ENCODE measurements at regions not wholly inside any gene's neighbourhood (a gene's known extent, or its start where the extent isn't known, plus 50 kb on each side); places are given as distances from the start of the nearest gene placed in this dataset.

DNA sequence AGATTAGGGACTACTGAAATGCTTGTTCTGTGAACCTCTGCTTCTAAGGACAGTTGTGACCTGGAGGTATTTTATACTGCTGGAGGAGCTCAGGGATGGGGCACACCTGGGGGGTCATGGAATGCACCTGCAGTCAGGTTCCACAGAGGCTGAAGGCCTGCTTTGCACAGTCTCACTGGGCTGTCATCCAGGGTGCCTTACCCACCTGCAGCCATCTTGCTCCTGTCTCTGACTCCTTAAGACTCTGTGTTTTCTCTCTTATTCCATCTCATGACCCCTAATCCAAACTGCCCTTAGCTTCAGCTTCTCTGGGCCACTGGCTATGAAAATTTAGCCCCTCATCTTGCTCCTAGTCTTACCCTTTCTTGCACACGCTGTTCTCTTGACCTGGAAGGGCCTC, 127.0 kb upstream of the SNX19 start:
- no peaks in the 10 kb centered on the region for H3K9me3 ChIP-seq (ENCODE audit: control insufficient read depth in 2 of 2, low read length in 2 of 2)
- no peak overlapping the region for H3K27ac ChIP-seq (ENCODE audit: low read depth in 2 of 2, low read length in 2 of 2)
- H3K4me3 ChIP-seq (ENCODE audit: low read length in 2 of 2), result no peak overlapping the region
- no peaks in the 10 kb centered on the region for H3K27me3 ChIP-seq (ENCODE audit: control insufficient read depth in 2 of 2, insufficient read depth in 2 of 2, low read length in 2 of 2)
- H3K9ac ChIP-seq (ENCODE audit: low read depth in 1 of 2, low read length in 2 of 2), result no peak overlapping the region
- H3K36me3 ChIP-seq (ENCODE audit: control insufficient read depth in 2 of 2, insufficient read depth in 2 of 2, low read length in 2 of 2), result no peaks in the 10 kb centered on the region
- H3K4me1 ChIP-seq (ENCODE audit: control insufficient read depth in 2 of 2, insufficient read depth in 2 of 2, low read length in 2 of 2), result no peaks in the 10 kb centered on the region

DNA sequence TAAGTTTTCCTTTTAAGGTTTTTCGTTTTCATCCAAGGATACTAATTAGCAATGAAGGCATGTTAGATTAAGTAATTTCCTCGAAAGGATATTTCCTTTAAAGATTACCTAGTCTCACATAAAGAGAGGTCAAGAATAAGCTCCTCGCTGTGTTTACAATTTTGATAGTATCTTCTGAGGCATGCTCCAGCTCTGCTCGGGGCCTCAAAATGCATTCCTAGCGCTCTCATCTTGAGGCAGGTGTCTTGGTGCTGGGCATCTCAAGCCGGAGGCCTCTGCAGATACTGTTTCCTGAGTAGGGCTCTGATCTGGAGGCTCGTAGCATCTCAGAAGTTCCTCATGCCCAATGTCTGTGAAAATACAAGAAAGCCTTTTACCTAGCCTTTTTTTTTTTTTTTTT, 128.6 kb upstream of the SNX19 start:
- H3K9me3 ChIP-seq (ENCODE audit: control insufficient read depth in 2 of 2, low read length in 2 of 2), result no peaks in the 10 kb centered on the region
- no peaks in the 10 kb centered on the region for H3K27me3 ChIP-seq (ENCODE audit: control insufficient read depth in 2 of 2, insufficient read depth in 2 of 2, low read length in 2 of 2)
- H3K9ac ChIP-seq (ENCODE audit: low read depth in 1 of 2, low read length in 2 of 2), result no peak overlapping the region
- no peak overlapping the region for H3K4me3 ChIP-seq (ENCODE audit: low read length in 2 of 2)
- H3K4me1 ChIP-seq (ENCODE audit: control insufficient read depth in 2 of 2, insufficient read depth in 2 of 2, low read length in 2 of 2), result no peaks in the 10 kb centered on the region
- H3K27ac ChIP-seq (ENCODE audit: low read depth in 2 of 2, low read length in 2 of 2), result no peak overlapping the region
- no peaks in the 10 kb centered on the region for H3K36me3 ChIP-seq (ENCODE audit: control insufficient read depth in 2 of 2, insufficient read depth in 2 of 2, low read length in 2 of 2)

DNA sequence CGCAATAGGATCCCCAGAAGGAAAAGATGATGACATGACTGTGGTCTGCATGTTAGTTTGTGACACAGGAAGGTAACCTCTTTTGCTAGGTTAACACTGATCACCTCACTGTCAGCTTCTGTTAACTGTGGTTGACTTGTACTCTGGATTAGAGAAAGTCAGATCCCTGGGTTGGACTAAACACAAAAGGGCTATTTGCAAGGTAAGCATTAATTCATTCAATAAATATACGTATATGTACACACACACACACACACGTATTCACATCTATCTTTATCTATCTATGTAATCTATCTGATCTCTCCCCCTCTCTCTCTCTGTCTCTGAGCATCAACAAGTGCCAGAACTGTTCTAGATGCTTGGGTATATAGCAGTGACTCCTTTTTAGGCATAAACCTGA, 136.1 kb upstream of the SNX19 start:
- Histone ChIP-seq H3K27ac (ENCODE audit: low read depth in 2 of 2, low read length in 2 of 2) (no peak overlapping the region), H3K4me3 (ENCODE audit: low read length in 2 of 2) (no peak overlapping the region), H3K4me1 (ENCODE audit: control insufficient read depth in 2 of 2, insufficient read depth in 2 of 2, low read length in 2 of 2) (no peaks in the 10 kb centered on the region), H3K9me3 (ENCODE audit: control insufficient read depth in 2 of 2, low read length in 2 of 2) (no peaks in the 10 kb centered on the region), H3K27me3 (ENCODE audit: control insufficient read depth in 2 of 2, insufficient read depth in 2 of 2, low read length in 2 of 2) (no peaks in the 10 kb centered on the region), H3K9ac (ENCODE audit: low read depth in 1 of 2, low read length in 2 of 2) (no peak overlapping the region), H3K36me3 (ENCODE audit: control insufficient read depth in 2 of 2, insufficient read depth in 2 of 2, low read length in 2 of 2) (no peaks in the 10 kb centered on the region)

DNA sequence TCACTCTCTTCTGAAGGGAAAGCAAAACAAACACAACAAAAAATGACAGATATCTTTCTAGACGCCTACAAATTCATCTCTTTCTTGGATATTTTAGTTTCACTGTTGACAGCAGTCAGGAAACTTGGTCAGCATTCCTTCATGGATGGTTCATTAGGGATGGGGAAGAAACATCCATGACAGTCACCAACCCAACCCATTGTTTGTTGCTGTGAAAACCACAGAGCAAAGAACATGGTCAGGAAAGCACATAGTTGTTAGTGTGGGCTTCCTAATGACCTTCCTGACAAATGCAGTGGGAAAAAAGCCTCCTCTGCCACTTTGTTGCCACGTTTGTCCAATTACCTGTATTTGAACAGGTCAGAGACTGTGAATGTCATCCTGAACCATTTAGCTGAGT, 139.8 kb upstream of the SNX19 start:
- Histone ChIP-seq H3K27ac (ENCODE audit: low read depth in 2 of 2, low read length in 2 of 2) (no peak overlapping the region), H3K4me3 (ENCODE audit: low read length in 2 of 2) (no peak overlapping the region), H3K9ac (ENCODE audit: low read depth in 1 of 2, low read length in 2 of 2) (no peak overlapping the region), H3K4me1 (ENCODE audit: control insufficient read depth in 2 of 2, insufficient read depth in 2 of 2, low read length in 2 of 2) (no peaks in the 10 kb centered on the region), H3K36me3 (ENCODE audit: control insufficient read depth in 2 of 2, insufficient read depth in 2 of 2, low read length in 2 of 2) (no peaks in the 10 kb centered on the region), H3K27me3 (ENCODE audit: control insufficient read depth in 2 of 2, insufficient read depth in 2 of 2, low read length in 2 of 2) (no peaks in the 10 kb centered on the region), H3K9me3 (ENCODE audit: control insufficient read depth in 2 of 2, low read length in 2 of 2) (no peaks in the 10 kb centered on the region)

DNA sequence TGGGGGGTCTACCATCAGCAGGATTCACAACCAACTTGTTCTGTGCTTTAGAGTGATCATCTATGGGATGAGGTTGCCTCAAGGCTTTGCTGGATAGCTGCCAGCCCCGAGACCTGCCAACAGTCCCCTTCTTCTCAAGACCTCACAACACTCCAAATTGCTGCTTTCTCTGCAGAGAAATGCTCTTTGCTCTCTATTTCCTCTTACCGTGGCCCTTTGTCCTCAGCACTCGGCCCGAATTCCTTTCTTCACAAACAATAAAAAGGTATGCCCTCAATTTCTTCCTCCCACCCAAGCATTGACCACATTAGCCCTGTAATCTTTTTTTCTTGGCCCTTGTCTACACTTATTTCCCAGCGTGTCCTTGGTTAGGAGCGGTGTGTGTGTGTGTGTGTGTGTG, 147.4 kb upstream of the SNX19 start:
- no peaks in the 10 kb centered on the region for H3K9me3 ChIP-seq (ENCODE audit: control insufficient read depth in 2 of 2, low read length in 2 of 2)
- H3K9ac ChIP-seq (ENCODE audit: low read depth in 1 of 2, low read length in 2 of 2), result no peak overlapping the region
- no peaks in the 10 kb centered on the region for H3K4me1 ChIP-seq (ENCODE audit: control insufficient read depth in 2 of 2, insufficient read depth in 2 of 2, low read length in 2 of 2)
- H3K36me3 ChIP-seq (ENCODE audit: control insufficient read depth in 2 of 2, insufficient read depth in 2 of 2, low read length in 2 of 2), result no peaks in the 10 kb centered on the region
- H3K27ac ChIP-seq (ENCODE audit: low read depth in 2 of 2, low read length in 2 of 2), result no peak overlapping the region
- H3K27me3 ChIP-seq (ENCODE audit: control insufficient read depth in 2 of 2, insufficient read depth in 2 of 2, low read length in 2 of 2), result no peaks in the 10 kb centered on the region
- no peak overlapping the region for H3K4me3 ChIP-seq (ENCODE audit: low read length in 2 of 2)

DNA sequence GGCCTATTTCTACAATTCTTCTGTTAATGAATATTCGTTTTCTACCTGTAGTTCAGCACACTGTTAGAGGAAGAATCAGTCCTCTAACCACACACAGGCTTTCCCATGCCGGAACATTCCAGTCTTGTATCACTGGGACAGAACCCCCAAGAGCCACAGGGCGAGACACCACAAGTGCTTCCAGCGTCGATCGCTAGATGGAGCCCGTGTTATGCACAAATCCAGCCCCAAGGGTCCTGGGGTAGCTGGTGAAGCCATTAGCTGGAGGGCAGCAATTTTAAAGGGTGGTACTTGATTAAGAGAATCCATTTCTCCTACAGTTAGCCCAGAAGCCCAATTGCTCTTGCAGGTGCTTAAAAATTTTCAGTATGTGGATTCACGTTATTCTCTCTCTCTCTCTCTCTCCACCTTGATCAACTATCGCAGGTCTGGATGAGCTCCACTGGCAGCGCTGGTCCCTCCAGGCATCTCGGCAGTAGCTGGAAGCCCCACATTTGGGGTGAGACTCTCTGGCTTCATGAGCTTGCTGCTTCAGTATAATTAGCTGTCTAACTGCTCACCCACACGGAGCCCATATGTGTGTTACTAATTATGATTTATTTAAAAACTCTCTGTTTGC, 148.2 kb upstream of the SNX19 start:
- no peak overlapping the region for H3K27ac ChIP-seq (ENCODE audit: low read depth in 2 of 2, low read length in 2 of 2)
- no peaks in the 10 kb centered on the region for H3K27me3 ChIP-seq (ENCODE audit: control insufficient read depth in 2 of 2, insufficient read depth in 2 of 2, low read length in 2 of 2)
- no peak overlapping the region for H3K4me3 ChIP-seq (ENCODE audit: low read length in 2 of 2)
- H3K36me3 ChIP-seq (ENCODE audit: control insufficient read depth in 2 of 2, insufficient read depth in 2 of 2, low read length in 2 of 2), result no peaks in the 10 kb centered on the region
- no peaks in the 10 kb centered on the region for H3K9me3 ChIP-seq (ENCODE audit: control insufficient read depth in 2 of 2, low read length in 2 of 2)
- H3K4me1 ChIP-seq (ENCODE audit: control insufficient read depth in 2 of 2, insufficient read depth in 2 of 2, low read length in 2 of 2), result no peaks in the 10 kb centered on the region
- H3K9ac ChIP-seq (ENCODE audit: low read depth in 1 of 2, low read length in 2 of 2), result no peak overlapping the region

DNA sequence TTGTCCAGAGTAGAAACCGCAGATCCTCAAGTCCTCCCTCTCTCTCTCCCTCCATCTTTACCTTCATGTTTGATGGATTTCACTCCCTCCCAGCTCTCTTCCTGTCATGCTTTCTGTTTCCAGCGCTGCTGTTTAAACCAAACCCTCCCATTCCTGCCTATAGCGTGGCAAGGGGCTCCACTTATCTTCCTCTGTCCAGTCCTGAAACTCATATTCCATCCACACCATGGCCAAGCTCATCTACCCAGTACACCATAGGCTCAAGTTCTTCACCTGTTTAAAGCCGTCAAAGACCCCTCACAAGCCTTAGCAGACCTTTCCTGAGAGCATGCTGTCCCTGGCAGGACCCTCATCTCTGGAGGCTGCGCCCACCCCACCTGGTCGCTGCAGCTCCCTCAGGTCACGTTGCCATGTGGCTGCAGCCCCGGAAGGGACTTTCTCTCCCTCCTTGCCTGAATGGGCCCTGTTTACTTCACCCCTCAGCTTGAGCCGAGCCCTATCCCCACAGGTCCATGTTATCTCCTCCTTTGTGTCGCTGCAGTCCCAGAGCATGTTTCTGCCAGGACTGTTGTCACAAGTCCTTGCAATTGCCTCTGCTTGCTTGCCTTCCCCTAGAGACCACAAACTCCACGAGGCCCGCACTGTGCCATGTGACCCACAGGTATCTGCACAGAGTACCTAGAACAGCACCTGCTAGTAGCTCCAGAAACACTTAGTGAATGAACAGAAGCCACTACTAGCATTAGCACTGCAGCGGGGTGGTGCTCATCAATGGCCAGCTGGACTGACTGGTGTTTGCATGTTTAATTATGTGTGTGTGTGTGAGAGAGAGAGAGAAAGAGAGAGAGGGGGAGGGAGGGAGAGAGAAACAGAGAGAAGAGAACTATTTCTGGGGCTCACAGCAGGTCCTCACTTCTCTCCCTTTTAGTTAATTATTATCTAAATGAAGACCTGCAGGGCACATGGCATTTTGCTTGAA, 149.4 kb upstream of the SNX19 start:
- H3K9ac ChIP-seq (ENCODE audit: low read depth in 1 of 2, low read length in 2 of 2), result no peak overlapping the region
- H3K27me3 ChIP-seq (ENCODE audit: control insufficient read depth in 2 of 2, insufficient read depth in 2 of 2, low read length in 2 of 2), result no peaks in the 10 kb centered on the region
- no peaks in the 10 kb centered on the region for H3K36me3 ChIP-seq (ENCODE audit: control insufficient read depth in 2 of 2, insufficient read depth in 2 of 2, low read length in 2 of 2)
- no peaks in the 10 kb centered on the region for H3K4me1 ChIP-seq (ENCODE audit: control insufficient read depth in 2 of 2, insufficient read depth in 2 of 2, low read length in 2 of 2)
- no peaks in the 10 kb centered on the region for H3K9me3 ChIP-seq (ENCODE audit: control insufficient read depth in 2 of 2, low read length in 2 of 2)
- H3K4me3 ChIP-seq (ENCODE audit: low read length in 2 of 2), result no peak overlapping the region
- H3K27ac ChIP-seq (ENCODE audit: low read depth in 2 of 2, low read length in 2 of 2), result no peak overlapping the region

DNA sequence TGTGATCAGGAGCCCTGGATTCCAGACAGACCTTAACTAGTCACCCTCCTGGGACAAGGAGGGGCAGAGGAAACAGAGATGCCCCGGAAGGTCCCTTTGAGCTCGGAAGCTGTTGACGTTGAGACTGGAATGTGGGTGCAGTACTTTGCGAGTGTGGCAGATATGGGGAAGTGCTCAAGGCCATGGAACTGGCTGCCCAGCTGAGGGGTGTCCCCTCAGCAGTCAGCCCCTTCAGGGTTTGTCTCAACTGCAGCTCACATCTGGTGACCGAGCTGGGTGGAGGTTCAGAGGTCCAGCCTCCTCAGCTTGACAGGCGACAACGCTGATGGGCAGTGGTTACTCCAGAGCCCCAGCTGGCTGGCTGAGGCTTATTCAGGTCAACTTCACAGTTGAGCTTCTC, 150.3 kb upstream of the SNX19 start:
- no peaks in the 10 kb centered on the region for H3K27me3 ChIP-seq (ENCODE audit: control insufficient read depth in 2 of 2, insufficient read depth in 2 of 2, low read length in 2 of 2)
- H3K36me3 ChIP-seq (ENCODE audit: control insufficient read depth in 2 of 2, insufficient read depth in 2 of 2, low read length in 2 of 2), result no peaks in the 10 kb centered on the region
- H3K27ac ChIP-seq (ENCODE audit: low read depth in 2 of 2, low read length in 2 of 2), result no peak overlapping the region
- H3K9me3 ChIP-seq (ENCODE audit: control insufficient read depth in 2 of 2, low read length in 2 of 2), result no peaks in the 10 kb centered on the region
- H3K4me1 ChIP-seq (ENCODE audit: control insufficient read depth in 2 of 2, insufficient read depth in 2 of 2, low read length in 2 of 2), result no peaks in the 10 kb centered on the region
- no peak overlapping the region for H3K4me3 ChIP-seq (ENCODE audit: low read length in 2 of 2)
- no peak overlapping the region for H3K9ac ChIP-seq (ENCODE audit: low read depth in 1 of 2, low read length in 2 of 2)

DNA sequence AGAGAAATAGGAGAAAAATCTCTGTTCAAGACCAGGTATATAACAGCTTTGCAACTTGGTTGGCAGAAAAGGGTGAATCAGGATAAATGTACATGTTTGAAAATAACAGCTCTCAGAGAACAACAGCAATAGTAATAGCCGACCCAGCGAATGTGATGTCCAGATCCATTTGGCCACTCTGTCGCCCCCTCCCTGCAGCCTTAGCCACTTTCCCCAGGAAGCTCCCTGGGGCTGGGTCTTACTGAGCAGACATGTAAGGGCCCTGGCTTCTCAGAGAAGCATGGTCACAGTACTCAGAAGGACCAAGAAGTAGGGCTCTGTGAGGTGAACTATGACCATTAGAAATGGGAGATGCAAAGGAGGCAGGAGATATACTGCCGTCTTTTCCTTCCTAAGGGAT, 154.1 kb upstream of the SNX19 start:
- Histone ChIP-seq H3K36me3 (ENCODE audit: control insufficient read depth in 2 of 2, insufficient read depth in 2 of 2, low read length in 2 of 2) (no peaks in the 10 kb centered on the region), H3K4me1 (ENCODE audit: control insufficient read depth in 2 of 2, insufficient read depth in 2 of 2, low read length in 2 of 2) (no peaks in the 10 kb centered on the region), H3K27me3 (ENCODE audit: control insufficient read depth in 2 of 2, insufficient read depth in 2 of 2, low read length in 2 of 2) (no peaks in the 10 kb centered on the region), H3K9me3 (ENCODE audit: control insufficient read depth in 2 of 2, low read length in 2 of 2) (no peaks in the 10 kb centered on the region), H3K4me3 (ENCODE audit: low read length in 2 of 2) (no peak overlapping the region), H3K27ac (ENCODE audit: low read depth in 2 of 2, low read length in 2 of 2) (no peak overlapping the region), H3K9ac (ENCODE audit: low read depth in 1 of 2, low read length in 2 of 2) (no peak overlapping the region)

DNA sequence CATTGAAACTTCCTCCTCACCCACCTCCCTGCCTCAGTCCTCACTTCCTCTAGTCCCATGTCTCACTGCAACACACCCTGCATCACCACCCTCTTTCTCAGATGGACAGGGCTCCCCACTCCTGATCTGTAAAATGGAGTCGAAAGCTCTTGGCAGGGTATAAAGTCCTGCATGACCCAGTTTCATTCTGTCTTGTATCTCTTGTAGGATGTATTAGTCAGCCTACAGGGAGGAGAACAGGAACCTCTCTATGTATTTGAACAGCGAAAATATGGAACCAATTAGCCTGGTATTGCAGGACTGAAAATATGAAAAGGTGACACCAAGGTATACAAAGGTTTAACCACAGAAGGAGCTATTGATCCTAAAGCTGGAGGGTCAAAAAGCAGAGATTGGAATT, 156.9 kb upstream of the SNX19 start:
- no peaks in the 10 kb centered on the region for H3K36me3 ChIP-seq (ENCODE audit: control insufficient read depth in 2 of 2, insufficient read depth in 2 of 2, low read length in 2 of 2)
- no peaks in the 10 kb centered on the region for H3K27me3 ChIP-seq (ENCODE audit: control insufficient read depth in 2 of 2, insufficient read depth in 2 of 2, low read length in 2 of 2)
- H3K9me3 ChIP-seq (ENCODE audit: control insufficient read depth in 2 of 2, low read length in 2 of 2), result no peaks in the 10 kb centered on the region
- no peak overlapping the region for H3K4me3 ChIP-seq (ENCODE audit: low read length in 2 of 2)
- H3K27ac ChIP-seq (ENCODE audit: low read depth in 2 of 2, low read length in 2 of 2), result no peak overlapping the region
- H3K4me1 ChIP-seq (ENCODE audit: control insufficient read depth in 2 of 2, insufficient read depth in 2 of 2, low read length in 2 of 2), result no peaks in the 10 kb centered on the region
- no peak overlapping the region for H3K9ac ChIP-seq (ENCODE audit: low read depth in 1 of 2, low read length in 2 of 2)
